SK-N-SH (cell line): ENCODE measurements at regions not wholly inside any gene's neighbourhood (a gene's known extent, or its start where the extent isn't known, plus 50 kb on each side); places are given as distances from the start of the nearest gene placed in this dataset.
"Not testable (repeated sequence)": the region's sequence is repeated elsewhere in the genome, so short reads cannot be mapped to it uniquely, and the experiment has no call there.

Source experiments
- CTCF ChIA-PET: fragments of 300-600, 350-600 bp; formaldehyde crosslinking; extraction: SDS; loops from one replicate; lab custom pipeline; 2021; lab: Yijun Ruan, JAX
- POLR2A ChIA-PET: fragments of 350-600 bp; sonication (Branson Sonifier 250); formaldehyde crosslinking; extraction: SDS; loops from one replicate; lab custom pipeline; 2020; ENCODE audit warnings: antibody characterized with exemption, inconsistent platforms; lab: Yijun Ruan, JAX
- DNase-seq: peaks from one replicate; pipeline ENCODE4 v3.0.0; 2012
- H2AFZ ChIP-seq: fragments of 200-600 bp; sonication (generic); 2 replicates; pipeline ENCODE4 v1.8.1; 2016; ENCODE audit warnings: antibody characterized with exemption, mild to moderate bottlenecking, low read depth
- H3F3A ChIP-seq: fragments of 200-600 bp; sonication (generic); replicated peaks from 2 replicates; pipeline ENCODE3; 2016; ENCODE audit warnings: antibody characterized with exemption, mild to moderate bottlenecking; ENCODE audit not compliant: insufficient read depth
- H3K27ac ChIP-seq, 2 experiments: fragments of 200-500 bp in 1 of 2; fragments of 200-600 bp in 1 of 2; sonication (Bioruptor generic) in 1 of 2; sonication (generic), shearing (Covaris generic) in 1 of 2; 2 replicates each; pipeline versions ENCODE4 v1.5.1 to v1.6.1; 2014 to 2016; ENCODE audit warnings: low read depth in 2 of 2, inconsistent platforms in 1 of 2, low read length in 1 of 2, mild to moderate bottlenecking in 1 of 2, mixed read lengths in 1 of 2
- H3K27me3 ChIP-seq: fragments of 200-600 bp; sonication (generic), shearing (Covaris generic); 2 replicates; pipeline ENCODE4 v1.6.1; 2016; ENCODE audit warnings: mixed run types; ENCODE audit not compliant: insufficient read depth
- H3K36me3 ChIP-seq, 2 experiments: fragments of 200-500 bp in 1 of 2; fragments of 200-600 bp in 1 of 2; sonication (Bioruptor generic) in 1 of 2; sonication (generic) in 1 of 2; replicated peaks in 1 of 2; 2 replicates each; pipeline versions ENCODE3 to v1.5.1; 2014 to 2016; ENCODE audit warnings: low read length in 1 of 2, mild to moderate bottlenecking in 1 of 2; ENCODE audit not compliant: insufficient read depth in 2 of 2, control insufficient read depth in 1 of 2
- H3K4me1 ChIP-seq, 2 experiments: fragments of 200-500 bp in 1 of 2; fragments of 200-600 bp in 1 of 2; sonication (Bioruptor generic) in 1 of 2; sonication (generic), shearing (Covaris generic) in 1 of 2; 2 replicates each; pipeline versions ENCODE4 v1.5.1 to v1.6.1; 2014 to 2016; ENCODE audit warnings: low read depth in 1 of 2, low read length in 1 of 2, mixed run types in 1 of 2; ENCODE audit not compliant: insufficient read depth in 2 of 2, control insufficient read depth in 1 of 2
- H3K4me2 ChIP-seq: fragments of 200-600 bp; sonication (generic), shearing (Covaris generic); 2 replicates; pipeline ENCODE4 v1.6.1; 2017; ENCODE audit warnings: mixed run types
- H3K4me3 ChIP-seq, 2 experiments: fragments of 200-500 bp in 1 of 2; fragments of 200-600 bp in 1 of 2; sonication (Bioruptor generic) in 1 of 2; sonication (generic), shearing (Covaris generic) in 1 of 2; 2 replicates each; pipeline versions ENCODE4 v1.5.1 to v1.8.1; 2014 to 2016; ENCODE audit warnings: low read depth in 2 of 2, inconsistent platforms in 1 of 2, low read length in 1 of 2, mild to moderate bottlenecking in 1 of 2, mixed read lengths in 1 of 2, moderate library complexity in 1 of 2
- H3K79me2 ChIP-seq: fragments of 200-600 bp; sonication (generic); 2 replicates; pipeline ENCODE4 v1.8.1; 2017; ENCODE audit warnings: mild to moderate bottlenecking; ENCODE audit not compliant: insufficient read depth
- H3K9ac ChIP-seq: fragments of 200-600 bp; sonication (generic); 2 replicates; pipeline ENCODE4 v1.6.1; 2017; ENCODE audit warnings: mixed run types
- H3K9me2 ChIP-seq: fragments of 200-600 bp; sonication (generic); 2 replicates; pipeline ENCODE4 v1.6.1; 2017; ENCODE audit warnings: mixed run types
- H3K9me3 ChIP-seq: fragments of 200-600 bp; sonication (generic); 2 replicates; pipeline ENCODE4 v1.6.1; 2017; ENCODE audit warnings: mixed run types, mild to moderate bottlenecking, moderate library complexity
- H4K20me1 ChIP-seq: fragments of 200-600 bp; sonication (generic); 2 replicates; pipeline ENCODE4 v1.6.1; 2017; ENCODE audit warnings: mild to moderate bottlenecking, mixed run types; ENCODE audit not compliant: insufficient read depth
- CHD2 ChIP-seq: fragments of 150-350 bp; IDR thresholded peaks from 2 replicates; pipeline ENCODE4 v1.6.1; 2018; ENCODE audit warnings: low read length; ENCODE audit not compliant: partially characterized antibody
- ELF1 ChIP-seq: IDR thresholded peaks from 2 replicates; pipeline ENCODE4 v1.4.0; 2012
- EZH2phosphoT487 ChIP-seq: fragments of 200-600 bp; sonication (generic); IDR thresholded peaks from 2 replicates; pipeline ENCODE4 v1.6.1; 2017; ENCODE audit warnings: low read depth, mixed run types, mild to moderate bottlenecking, antibody characterized with exemption, moderate library complexity, borderline replicate concordance
- FOXJ3 ChIP-seq: sonication (generic); formaldehyde crosslinking; IDR thresholded peaks from 2 replicates; pipeline ENCODE4 v1.5.1; 2020; ENCODE audit warnings: mild to moderate bottlenecking, missing genetic modification reagents
- GATA2 ChIP-seq: sonication (generic); formaldehyde crosslinking; IDR thresholded peaks from 2 replicates; pipeline ENCODE4 v1.5.0; 2020; ENCODE audit warnings: mild to moderate bottlenecking, missing genetic modification reagents
- MXI1 ChIP-seq: IDR thresholded peaks from 2 replicates; pipeline ENCODE4 v1.6.1; 2012; ENCODE audit warnings: mild to moderate bottlenecking, low read depth, low read length, improper control_type of control experiment
- NFIC ChIP-seq: IDR thresholded peaks from 2 replicates; pipeline ENCODE4 v1.4.0; 2012; ENCODE audit warnings: borderline replicate concordance
- NRF1 ChIP-seq: IDR thresholded peaks from 2 replicates; pipeline ENCODE4 v1.6.1; 2012; ENCODE audit warnings: low read depth, mild to moderate bottlenecking, low read length
- RAD21 ChIP-seq: IDR thresholded peaks from 2 replicates; pipeline ENCODE4 v1.6.1; 2012; ENCODE audit warnings: mild to moderate bottlenecking, low read length
- SIN3A ChIP-seq: IDR thresholded peaks from 2 replicates; pipeline ENCODE4 v1.6.1; 2012; ENCODE audit warnings: low read depth, mild to moderate bottlenecking, low read length, moderate library complexity, borderline replicate concordance
- SMC3 ChIP-seq: IDR thresholded peaks from 2 replicates; pipeline ENCODE4 v1.6.1; 2012; ENCODE audit warnings: low read depth, low read length, improper control_type of control experiment
- TCF12 ChIP-seq: IDR thresholded peaks from 2 replicates; pipeline ENCODE4 v1.4.0; 2012
- YY1 ChIP-seq: IDR thresholded peaks from 2 replicates; pipeline ENCODE4 v1.4.0; 2012; ENCODE audit warnings: low read depth, mild to moderate bottlenecking
- WGBS: methylation state at CpG from one replicate; pipeline ENCODE4 v1.1.6; 2017; ENCODE audit warnings: low lambda C conversion rate; 5-methylcytosine and 5-hydroxymethylcytosine counted together
- TF ChIP-seq, protein P1 (sequence below): fragments of 150-350 bp; IDR thresholded peaks from 2 replicates; pipeline ENCODE4 v1.6.1; 2017; ENCODE audit warnings: antibody characterized with exemption, low read length, low read depth, borderline replicate concordance
- TF ChIP-seq, protein P2 (sequence below): IDR thresholded peaks from 2 replicates; pipeline ENCODE4 v1.4.0; 2012; ENCODE audit warnings: low read depth
- TF ChIP-seq, protein P3 (sequence below): fragments of 200-600 bp; sonication (generic); IDR thresholded peaks from 2 replicates; pipeline ENCODE4 v1.6.1; 2017; ENCODE audit warnings: antibody characterized with exemption, mild to moderate bottlenecking, moderate library complexity
- TF ChIP-seq, protein P4 (sequence below): IDR thresholded peaks from 2 replicates; pipeline ENCODE4 v1.6.1; 2012; ENCODE audit warnings: mild to moderate bottlenecking, low read depth, low read length, moderate library complexity

DNA sequence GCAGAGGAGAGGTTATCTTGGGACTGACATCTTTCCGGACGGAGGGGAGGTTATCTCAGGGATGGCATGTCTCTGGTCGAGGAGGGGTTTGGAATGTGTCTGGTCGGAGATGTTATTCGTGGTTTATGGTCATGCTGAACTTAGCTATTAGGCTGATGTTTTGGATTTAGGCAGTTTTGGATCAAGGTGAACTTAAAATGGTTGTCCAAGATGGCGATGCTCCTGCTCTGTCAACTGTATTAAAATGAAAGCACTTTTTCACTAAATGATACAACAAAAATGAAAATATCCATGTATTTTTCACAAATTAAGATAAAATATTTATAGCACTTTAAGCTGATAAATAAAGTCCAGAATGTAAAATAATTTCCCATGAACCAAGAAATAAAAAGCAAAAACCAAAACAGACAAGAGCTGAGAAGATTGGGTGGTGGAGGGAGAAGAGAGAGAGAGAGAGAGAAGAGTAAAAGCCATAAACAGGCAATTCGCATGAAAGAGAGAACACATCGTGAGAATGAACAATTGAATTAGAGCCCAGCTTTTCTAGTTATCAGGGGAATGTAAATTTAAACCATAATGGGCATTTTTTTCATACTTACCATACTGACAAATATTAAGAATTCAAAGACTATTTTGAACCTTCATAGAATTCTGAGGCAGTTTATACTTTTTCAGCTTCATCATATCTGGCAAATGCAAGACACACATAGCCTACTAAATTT lies 2236.0 kb upstream of the AGA start:
- ChIA-PET POLR2A (no interaction called here), CTCF (no interaction called here)
- H3K27ac ChIP-seq = no peak overlapping the region

DNA sequence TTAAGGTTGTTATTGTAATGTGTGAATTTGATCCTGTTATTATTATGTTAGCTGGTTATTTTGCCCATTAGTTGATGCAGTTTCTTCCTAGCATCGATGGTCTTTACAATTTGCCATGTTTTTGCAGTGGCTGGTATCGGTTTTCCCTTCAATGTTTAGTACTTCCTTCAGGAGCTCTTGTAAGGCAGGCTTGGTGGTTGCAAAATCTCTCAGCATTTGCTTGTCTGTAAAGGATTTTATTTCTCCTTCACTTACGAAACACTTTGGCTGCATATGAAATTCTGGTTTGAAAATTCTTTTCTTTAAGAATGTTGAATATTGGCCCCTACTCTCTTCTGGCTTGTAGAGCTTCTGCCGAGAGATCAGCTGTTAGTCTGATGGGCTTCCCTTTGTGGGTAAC lies 2241.4 kb upstream of the AGA start:
- WGBS = 19% methylated on average over 4 of the region's 4 CpGs
- not testable (repeated sequence) for H3K4me2 ChIP-seq

More for the DNA sequence above, 2236.0 kb upstream of the AGA start:
- DNase-seq = no peak
- Histone ChIP-seq H4K20me1 (no peaks in the 10 kb centered on the region), H3K9ac (no peak overlapping the region), H3K79me2 (no peaks in the 10 kb centered on the region), H3K4me1 (no peaks in the 10 kb centered on the region), H3K9me2 (no peaks in the 10 kb centered on the region), H3K27me3 (no peaks in the 10 kb centered on the region), H3K4me3 (no peak overlapping the region), H3K9me3 (peaks cover 17% of the 10 kb centered on the region), H2AFZ (no peak overlapping the region), H3F3A (no peaks in the 10 kb centered on the region), H3K4me2 (no peak overlapping the region), H3K36me3 (peaks cover 0 to 3% of the 10 kb centered on the region in 2 experiments)
- TF ChIP-seq GATA2 (CRISPR knock-in tag) (no peak), ELF1 (no peak), RAD21 (no peak), EZH2phosphoT487 (no peak), NFIC (no peak), FOXJ3 (CRISPR knock-in tag) (no peak), CHD2 (no peak), NRF1 (no peak), MXI1 (no peak), SMC3 (no peak), SIN3A (no peak), TCF12 (no peak), YY1 (no peak)
- TF ChIP-seq, protein P1, sequence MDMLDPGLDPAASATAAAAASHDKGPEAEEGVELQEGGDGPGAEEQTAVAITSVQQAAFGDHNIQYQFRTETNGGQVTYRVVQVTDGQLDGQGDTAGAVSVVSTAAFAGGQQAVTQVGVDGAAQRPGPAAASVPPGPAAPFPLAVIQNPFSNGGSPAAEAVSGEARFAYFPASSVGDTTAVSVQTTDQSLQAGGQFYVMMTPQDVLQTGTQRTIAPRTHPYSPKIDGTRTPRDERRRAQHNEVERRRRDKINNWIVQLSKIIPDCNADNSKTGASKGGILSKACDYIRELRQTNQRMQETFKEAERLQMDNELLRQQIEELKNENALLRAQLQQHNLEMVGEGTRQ = no peak
- TF ChIP-seq, protein P2, sequence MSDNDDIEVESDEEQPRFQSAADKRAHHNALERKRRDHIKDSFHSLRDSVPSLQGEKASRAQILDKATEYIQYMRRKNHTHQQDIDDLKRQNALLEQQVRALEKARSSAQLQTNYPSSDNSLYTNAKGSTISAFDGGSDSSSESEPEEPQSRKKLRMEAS = no peak
- TF ChIP-seq, protein P3, sequence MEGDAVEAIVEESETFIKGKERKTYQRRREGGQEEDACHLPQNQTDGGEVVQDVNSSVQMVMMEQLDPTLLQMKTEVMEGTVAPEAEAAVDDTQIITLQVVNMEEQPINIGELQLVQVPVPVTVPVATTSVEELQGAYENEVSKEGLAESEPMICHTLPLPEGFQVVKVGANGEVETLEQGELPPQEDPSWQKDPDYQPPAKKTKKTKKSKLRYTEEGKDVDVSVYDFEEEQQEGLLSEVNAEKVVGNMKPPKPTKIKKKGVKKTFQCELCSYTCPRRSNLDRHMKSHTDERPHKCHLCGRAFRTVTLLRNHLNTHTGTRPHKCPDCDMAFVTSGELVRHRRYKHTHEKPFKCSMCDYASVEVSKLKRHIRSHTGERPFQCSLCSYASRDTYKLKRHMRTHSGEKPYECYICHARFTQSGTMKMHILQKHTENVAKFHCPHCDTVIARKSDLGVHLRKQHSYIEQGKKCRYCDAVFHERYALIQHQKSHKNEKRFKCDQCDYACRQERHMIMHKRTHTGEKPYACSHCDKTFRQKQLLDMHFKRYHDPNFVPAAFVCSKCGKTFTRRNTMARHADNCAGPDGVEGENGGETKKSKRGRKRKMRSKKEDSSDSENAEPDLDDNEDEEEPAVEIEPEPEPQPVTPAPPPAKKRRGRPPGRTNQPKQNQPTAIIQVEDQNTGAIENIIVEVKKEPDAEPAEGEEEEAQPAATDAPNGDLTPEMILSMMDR = no peak
- TF ChIP-seq, protein P4, sequence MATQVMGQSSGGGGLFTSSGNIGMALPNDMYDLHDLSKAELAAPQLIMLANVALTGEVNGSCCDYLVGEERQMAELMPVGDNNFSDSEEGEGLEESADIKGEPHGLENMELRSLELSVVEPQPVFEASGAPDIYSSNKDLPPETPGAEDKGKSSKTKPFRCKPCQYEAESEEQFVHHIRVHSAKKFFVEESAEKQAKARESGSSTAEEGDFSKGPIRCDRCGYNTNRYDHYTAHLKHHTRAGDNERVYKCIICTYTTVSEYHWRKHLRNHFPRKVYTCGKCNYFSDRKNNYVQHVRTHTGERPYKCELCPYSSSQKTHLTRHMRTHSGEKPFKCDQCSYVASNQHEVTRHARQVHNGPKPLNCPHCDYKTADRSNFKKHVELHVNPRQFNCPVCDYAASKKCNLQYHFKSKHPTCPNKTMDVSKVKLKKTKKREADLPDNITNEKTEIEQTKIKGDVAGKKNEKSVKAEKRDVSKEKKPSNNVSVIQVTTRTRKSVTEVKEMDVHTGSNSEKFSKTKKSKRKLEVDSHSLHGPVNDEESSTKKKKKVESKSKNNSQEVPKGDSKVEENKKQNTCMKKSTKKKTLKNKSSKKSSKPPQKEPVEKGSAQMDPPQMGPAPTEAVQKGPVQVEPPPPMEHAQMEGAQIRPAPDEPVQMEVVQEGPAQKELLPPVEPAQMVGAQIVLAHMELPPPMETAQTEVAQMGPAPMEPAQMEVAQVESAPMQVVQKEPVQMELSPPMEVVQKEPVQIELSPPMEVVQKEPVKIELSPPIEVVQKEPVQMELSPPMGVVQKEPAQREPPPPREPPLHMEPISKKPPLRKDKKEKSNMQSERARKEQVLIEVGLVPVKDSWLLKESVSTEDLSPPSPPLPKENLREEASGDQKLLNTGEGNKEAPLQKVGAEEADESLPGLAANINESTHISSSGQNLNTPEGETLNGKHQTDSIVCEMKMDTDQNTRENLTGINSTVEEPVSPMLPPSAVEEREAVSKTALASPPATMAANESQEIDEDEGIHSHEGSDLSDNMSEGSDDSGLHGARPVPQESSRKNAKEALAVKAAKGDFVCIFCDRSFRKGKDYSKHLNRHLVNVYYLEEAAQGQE = no peak
- 23% methylated on average over 8 of the region's 8 CpGs for WGBS

More for the DNA sequence above, 2241.4 kb upstream of the AGA start:
- DNase-seq, H3K4me1 ChIP-seq, H3K9me3 ChIP-seq, CTCF ChIA-PET, H3K9me2 ChIP-seq, H3K36me3 ChIP-seq, H3F3A ChIP-seq, H3K79me2 ChIP-seq, H3K27ac ChIP-seq, H2AFZ ChIP-seq, POLR2A ChIA-PET, H4K20me1 ChIP-seq, H3K4me3 ChIP-seq, H3K27me3 ChIP-seq, H3K9ac ChIP-seq: not testable (repeated sequence)
